SK-N-SH (cell line): ENCODE measurements at regions not wholly inside any gene's neighbourhood (a gene's known extent, or its start where the extent isn't known, plus 50 kb on each side); places are given as distances from the start of the nearest gene placed in this dataset.
A peak's percentile ranks its signal among the peaks of the same experiment; 100 is the strongest.

Source experiments
- CTCF ChIA-PET: fragments of 300-600, 350-600 bp; formaldehyde crosslinking; extraction: SDS; loops from one replicate; lab custom pipeline; 2021; lab: Yijun Ruan, JAX
- POLR2A ChIA-PET: fragments of 350-600 bp; sonication (Branson Sonifier 250); formaldehyde crosslinking; extraction: SDS; loops from one replicate; lab custom pipeline; 2020; ENCODE audit warnings: antibody characterized with exemption, inconsistent platforms; lab: Yijun Ruan, JAX
- DNase-seq: peaks from one replicate; pipeline ENCODE4 v3.0.0; 2012
- H2AFZ ChIP-seq: fragments of 200-600 bp; sonication (generic); 2 replicates; pipeline ENCODE4 v1.8.1; 2016; ENCODE audit warnings: antibody characterized with exemption, mild to moderate bottlenecking, low read depth
- H3F3A ChIP-seq: fragments of 200-600 bp; sonication (generic); replicated peaks from 2 replicates; pipeline ENCODE3; 2016; ENCODE audit warnings: antibody characterized with exemption, mild to moderate bottlenecking; ENCODE audit not compliant: insufficient read depth
- H3K27ac ChIP-seq, 2 experiments: fragments of 200-500 bp in 1 of 2; fragments of 200-600 bp in 1 of 2; sonication (Bioruptor generic) in 1 of 2; sonication (generic), shearing (Covaris generic) in 1 of 2; 2 replicates each; pipeline versions ENCODE4 v1.5.1 to v1.6.1; 2014 to 2016; ENCODE audit warnings: low read depth in 2 of 2, inconsistent platforms in 1 of 2, low read length in 1 of 2, mild to moderate bottlenecking in 1 of 2, mixed read lengths in 1 of 2
- H3K27me3 ChIP-seq: fragments of 200-600 bp; sonication (generic), shearing (Covaris generic); 2 replicates; pipeline ENCODE4 v1.6.1; 2016; ENCODE audit warnings: mixed run types; ENCODE audit not compliant: insufficient read depth
- H3K36me3 ChIP-seq, 2 experiments: fragments of 200-500 bp in 1 of 2; fragments of 200-600 bp in 1 of 2; sonication (Bioruptor generic) in 1 of 2; sonication (generic) in 1 of 2; replicated peaks in 1 of 2; 2 replicates each; pipeline versions ENCODE3 to v1.5.1; 2014 to 2016; ENCODE audit warnings: low read length in 1 of 2, mild to moderate bottlenecking in 1 of 2; ENCODE audit not compliant: insufficient read depth in 2 of 2, control insufficient read depth in 1 of 2
- H3K4me1 ChIP-seq, 2 experiments: fragments of 200-500 bp in 1 of 2; fragments of 200-600 bp in 1 of 2; sonication (Bioruptor generic) in 1 of 2; sonication (generic), shearing (Covaris generic) in 1 of 2; 2 replicates each; pipeline versions ENCODE4 v1.5.1 to v1.6.1; 2014 to 2016; ENCODE audit warnings: low read depth in 1 of 2, low read length in 1 of 2, mixed run types in 1 of 2; ENCODE audit not compliant: insufficient read depth in 2 of 2, control insufficient read depth in 1 of 2
- H3K4me2 ChIP-seq: fragments of 200-600 bp; sonication (generic), shearing (Covaris generic); 2 replicates; pipeline ENCODE4 v1.6.1; 2017; ENCODE audit warnings: mixed run types
- H3K4me3 ChIP-seq, 2 experiments: fragments of 200-500 bp in 1 of 2; fragments of 200-600 bp in 1 of 2; sonication (Bioruptor generic) in 1 of 2; sonication (generic), shearing (Covaris generic) in 1 of 2; 2 replicates each; pipeline versions ENCODE4 v1.5.1 to v1.8.1; 2014 to 2016; ENCODE audit warnings: low read depth in 2 of 2, inconsistent platforms in 1 of 2, low read length in 1 of 2, mild to moderate bottlenecking in 1 of 2, mixed read lengths in 1 of 2, moderate library complexity in 1 of 2
- H3K79me2 ChIP-seq: fragments of 200-600 bp; sonication (generic); 2 replicates; pipeline ENCODE4 v1.8.1; 2017; ENCODE audit warnings: mild to moderate bottlenecking; ENCODE audit not compliant: insufficient read depth
- H3K9ac ChIP-seq: fragments of 200-600 bp; sonication (generic); 2 replicates; pipeline ENCODE4 v1.6.1; 2017; ENCODE audit warnings: mixed run types
- H3K9me2 ChIP-seq: fragments of 200-600 bp; sonication (generic); 2 replicates; pipeline ENCODE4 v1.6.1; 2017; ENCODE audit warnings: mixed run types
- H3K9me3 ChIP-seq: fragments of 200-600 bp; sonication (generic); 2 replicates; pipeline ENCODE4 v1.6.1; 2017; ENCODE audit warnings: mixed run types, mild to moderate bottlenecking, moderate library complexity
- H4K20me1 ChIP-seq: fragments of 200-600 bp; sonication (generic); 2 replicates; pipeline ENCODE4 v1.6.1; 2017; ENCODE audit warnings: mild to moderate bottlenecking, mixed run types; ENCODE audit not compliant: insufficient read depth
- GATA2 ChIP-seq: sonication (generic); formaldehyde crosslinking; IDR thresholded peaks from 2 replicates; pipeline ENCODE4 v1.5.0; 2020; ENCODE audit warnings: mild to moderate bottlenecking, missing genetic modification reagents
- MXI1 ChIP-seq: IDR thresholded peaks from 2 replicates; pipeline ENCODE4 v1.6.1; 2012; ENCODE audit warnings: mild to moderate bottlenecking, low read depth, low read length, improper control_type of control experiment
- PBX3 ChIP-seq: IDR thresholded peaks from 2 replicates; pipeline ENCODE4; 2012
- SMC3 ChIP-seq: IDR thresholded peaks from 2 replicates; pipeline ENCODE4 v1.6.1; 2012; ENCODE audit warnings: low read depth, low read length, improper control_type of control experiment
- TCF12 ChIP-seq: IDR thresholded peaks from 2 replicates; pipeline ENCODE4 v1.4.0; 2012
- TEAD4 ChIP-seq: IDR thresholded peaks from 2 replicates; pipeline ENCODE4 v1.4.0; 2012; ENCODE audit warnings: mild to moderate bottlenecking, borderline replicate concordance; ENCODE audit not compliant: insufficient read depth
- YY1 ChIP-seq: IDR thresholded peaks from 2 replicates; pipeline ENCODE4 v1.4.0; 2012; ENCODE audit warnings: low read depth, mild to moderate bottlenecking
- WGBS: methylation state at CpG from one replicate; pipeline ENCODE4 v1.1.6; 2017; ENCODE audit warnings: low lambda C conversion rate; 5-methylcytosine and 5-hydroxymethylcytosine counted together
- TF ChIP-seq, protein P1 (sequence below): IDR thresholded peaks from 2 replicates; pipeline ENCODE4 v1.4.0; 2012; ENCODE audit warnings: low read depth

GRCh38 chr5:173823721-173824567 lies 64.2 kb upstream of the CPEB4 start:
- DNase-seq: no peak
- peak overlapping the region in 1 of 2 experiments; percentile 58; a peak in 2 of 4 replicates for H3K27ac ChIP-seq
- CTCF ChIA-PET: interaction anchor here (0.7 to 1.1 kb wide), 2 partner anchors 11 to 62 kb away, joined by 3 read pairs; no protein-coding TSS in a partner anchor

DNA sequence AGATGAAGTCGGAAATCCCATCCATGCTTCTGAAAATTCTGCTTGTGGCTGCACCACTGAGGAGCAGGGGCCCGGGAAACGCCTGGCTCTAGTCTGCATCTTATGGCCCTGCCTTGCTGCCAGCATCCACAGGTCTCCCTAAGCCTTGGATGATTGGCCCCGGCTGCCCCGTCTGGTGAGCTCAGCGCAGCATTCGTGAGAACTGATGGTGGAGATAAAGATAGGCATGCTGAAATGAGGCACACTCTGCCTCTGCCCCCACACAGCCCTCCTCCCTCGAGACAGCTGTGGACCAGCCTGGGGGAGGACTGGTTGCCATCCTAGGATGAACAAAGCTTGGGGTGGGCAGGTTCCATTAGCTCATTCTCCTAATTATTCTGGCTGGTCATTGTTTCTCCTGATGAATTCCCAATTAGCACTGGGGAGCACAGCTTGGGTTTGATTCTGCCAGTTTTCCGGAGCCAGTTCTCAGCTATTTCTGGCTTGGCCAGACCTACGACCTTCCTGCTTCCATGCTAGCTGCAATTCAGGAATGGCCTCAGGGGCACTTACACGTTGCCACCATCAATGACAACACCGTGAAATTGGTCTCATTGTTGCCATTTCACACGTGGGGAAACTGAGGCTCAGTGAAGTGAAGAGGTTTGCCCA lies 62.8 kb upstream of the CPEB4 start:
- Histone ChIP-seq H3F3A (no peaks in the 10 kb centered on the region), H3K4me2 (no peak overlapping the region), H3K27ac (peak overlapping the region in 1 of 2 experiments; percentile 58; a peak in 1 of 4 replicates), H3K9ac (no peak overlapping the region), H3K9me2 (no peaks in the 10 kb centered on the region), H3K36me3 (no peaks in the 10 kb centered on the region), H4K20me1 (no peaks in the 10 kb centered on the region), H3K4me1 (peaks cover 0 to 8% of the 10 kb centered on the region in 2 experiments; a peak in 1 of 4 replicates), H3K9me3 (no peaks in the 10 kb centered on the region), H2AFZ (no peak overlapping the region), H3K4me3 (no peak overlapping the region), H3K27me3 (no peaks in the 10 kb centered on the region), H3K79me2 (no peaks in the 10 kb centered on the region)
- whole genome bisulfite sequencing: 29% methylated on average over 11 of the region's 13 CpGs
- no peak for TF ChIP-seq SMC3
- TF ChIP-seq GATA2 (CRISPR knock-in tag): peak; percentile 91
- ChIA-PET POLR2A (no interaction called here), CTCF (interaction anchor here (0.6 to 1.4 kb wide), 2 partner anchors 104 to 209 kb away, joined by 3 read pairs; no protein-coding TSS in a partner anchor)
- peak; percentile 50 for DNase-seq

More at GRCh38 chr5:173823721-173824567, 64.2 kb upstream of the CPEB4 start:
- Histone ChIP-seq H3K4me1 (peaks cover 0 to 8% of the 10 kb centered on the region in 2 experiments; a peak in 1 of 4 replicates), H3K9me2 (no peaks in the 10 kb centered on the region)
- no peak for TF ChIP-seq YY1
- TF ChIP-seq, protein P1, sequence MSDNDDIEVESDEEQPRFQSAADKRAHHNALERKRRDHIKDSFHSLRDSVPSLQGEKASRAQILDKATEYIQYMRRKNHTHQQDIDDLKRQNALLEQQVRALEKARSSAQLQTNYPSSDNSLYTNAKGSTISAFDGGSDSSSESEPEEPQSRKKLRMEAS: no peak
- no peak for TF ChIP-seq MXI1
- TF ChIP-seq PBX3: no peak
- no peak for TF ChIP-seq TEAD4
- TF ChIP-seq TCF12: no peak
- TF ChIP-seq, all 33 proteins: peak for 0
- H3K4me3 ChIP-seq: no peak overlapping the region
- no peaks in the 10 kb centered on the region for H3K79me2 ChIP-seq
- H4K20me1 ChIP-seq: no peaks in the 10 kb centered on the region
- H2AFZ ChIP-seq: no peak overlapping the region
- 0 out of 2 replicates have a peak overlapping the region, but pooled peaks have one; percentile 27 for H3K4me2 ChIP-seq
- 73% methylated on average over 9 of the region's 10 CpGs for WGBS
- no peaks in the 10 kb centered on the region for H3K27me3 ChIP-seq
- POLR2A ChIA-PET: no interaction called here
- H3K36me3 ChIP-seq: no peaks in the 10 kb centered on the region
- no peaks in the 10 kb centered on the region for H3K9me3 ChIP-seq
- H3F3A ChIP-seq: no peaks in the 10 kb centered on the region
- no peak overlapping the region for H3K9ac ChIP-seq
